GM21529 (cell line): ENCODE measurements at regions not wholly inside any gene's neighbourhood (a gene's known extent, or its start where the extent isn't known, plus 50 kb on each side); places are given as distances from the start of the nearest gene placed in this dataset.
"Not testable (repeated sequence)": the region's sequence is repeated elsewhere in the genome, so short reads cannot be mapped to it uniquely, and the experiment has no call there.

Experiments used
- ATAC-seq: cut with Tn5 transposase; IDR thresholded peaks from one replicate; pipeline ENCODE4 v1.9.1; 2021; ENCODE audit not compliant: unreplicated experiment

- ATAC-seq = no peak
These were observed 569.0 kb upstream of the B3GAT1 start for GRCh38 chr11:134980819-134981710.

DNA sequence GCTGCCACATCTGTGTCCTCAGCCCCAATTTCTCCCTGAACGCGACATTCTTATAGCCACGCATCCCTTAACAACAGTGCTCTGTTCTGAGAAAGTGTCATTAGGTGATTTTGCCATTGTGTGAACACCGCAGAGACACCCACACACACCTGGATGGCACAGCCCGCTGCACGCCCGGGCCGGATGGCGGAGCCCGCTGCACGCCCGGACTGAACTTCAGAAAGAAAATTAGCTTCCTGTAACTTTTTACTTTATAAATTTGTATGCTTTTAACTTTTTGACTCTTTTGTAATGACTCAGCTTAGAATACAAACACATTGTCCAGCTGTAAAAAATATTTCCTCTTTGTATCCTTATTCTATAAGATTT, 567.0 kb upstream of the B3GAT1 start:
- ATAC-seq = not testable (repeated sequence)

GRCh38 chr11:134978388-134979088, 566.5 kb upstream of the B3GAT1 start:
- ATAC-seq = no peak

- no peak for ATAC-seq
These were observed 564.5 kb upstream of the B3GAT1 start for GRCh38 chr11:134976551-134976950.

- no peak for ATAC-seq
These were observed 563.9 kb upstream of the B3GAT1 start for GRCh38 chr11:134975866-134976376.

- ATAC-seq = no peak
These were observed 561.8 kb upstream of the B3GAT1 start for GRCh38 chr11:134973801-134974200.

DNA sequence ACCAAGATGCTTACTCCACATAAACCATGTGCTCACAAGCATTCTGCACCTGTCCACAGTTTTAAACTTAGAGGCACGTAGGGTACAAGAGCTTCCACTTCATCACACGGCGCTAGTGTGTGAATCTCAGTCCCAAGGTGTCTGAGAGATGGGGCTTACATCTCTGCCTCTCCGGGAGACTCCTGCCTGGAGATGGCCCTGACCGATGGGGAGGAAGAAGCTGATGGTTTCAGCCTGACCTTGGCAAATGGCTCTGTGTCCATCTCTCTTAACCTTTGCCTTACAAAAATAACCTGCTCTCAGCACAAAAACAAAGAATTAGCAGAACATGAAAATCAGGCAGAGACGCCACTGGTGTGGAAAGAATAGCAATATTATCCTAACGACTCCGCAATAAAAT, 559.3 kb upstream of the B3GAT1 start:
- ATAC-seq = no peak

GRCh38 chr11:134967746-134968145, 555.7 kb upstream of the B3GAT1 start:
- ATAC-seq = no peak

DNA sequence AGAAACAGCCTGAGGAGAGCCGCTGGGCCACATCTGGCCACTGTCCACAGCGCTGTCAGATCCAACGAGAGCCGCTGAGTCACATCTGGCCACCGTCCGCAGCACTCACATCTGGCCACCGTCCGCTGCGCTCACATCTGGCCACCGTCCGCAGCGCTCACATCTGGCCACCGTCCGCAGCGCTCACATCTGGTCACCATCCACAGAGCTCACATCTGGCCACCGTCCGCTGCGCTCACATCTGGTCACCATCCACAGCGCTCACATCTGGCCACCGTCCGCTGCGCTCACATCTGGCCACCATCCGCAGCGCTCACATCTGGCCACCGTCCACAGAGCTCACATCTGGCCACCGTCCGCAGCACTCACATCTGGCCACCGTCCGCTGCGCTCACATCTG, 549.3 kb upstream of the B3GAT1 start:
- ATAC-seq = not testable (repeated sequence)

- no peak for ATAC-seq
These were observed 546.8 kb upstream of the B3GAT1 start for GRCh38 chr11:134958870-134959269.

GRCh38 chr11:134958336-134958640, 546.2 kb upstream of the B3GAT1 start:
- ATAC-seq = no peak

DNA sequence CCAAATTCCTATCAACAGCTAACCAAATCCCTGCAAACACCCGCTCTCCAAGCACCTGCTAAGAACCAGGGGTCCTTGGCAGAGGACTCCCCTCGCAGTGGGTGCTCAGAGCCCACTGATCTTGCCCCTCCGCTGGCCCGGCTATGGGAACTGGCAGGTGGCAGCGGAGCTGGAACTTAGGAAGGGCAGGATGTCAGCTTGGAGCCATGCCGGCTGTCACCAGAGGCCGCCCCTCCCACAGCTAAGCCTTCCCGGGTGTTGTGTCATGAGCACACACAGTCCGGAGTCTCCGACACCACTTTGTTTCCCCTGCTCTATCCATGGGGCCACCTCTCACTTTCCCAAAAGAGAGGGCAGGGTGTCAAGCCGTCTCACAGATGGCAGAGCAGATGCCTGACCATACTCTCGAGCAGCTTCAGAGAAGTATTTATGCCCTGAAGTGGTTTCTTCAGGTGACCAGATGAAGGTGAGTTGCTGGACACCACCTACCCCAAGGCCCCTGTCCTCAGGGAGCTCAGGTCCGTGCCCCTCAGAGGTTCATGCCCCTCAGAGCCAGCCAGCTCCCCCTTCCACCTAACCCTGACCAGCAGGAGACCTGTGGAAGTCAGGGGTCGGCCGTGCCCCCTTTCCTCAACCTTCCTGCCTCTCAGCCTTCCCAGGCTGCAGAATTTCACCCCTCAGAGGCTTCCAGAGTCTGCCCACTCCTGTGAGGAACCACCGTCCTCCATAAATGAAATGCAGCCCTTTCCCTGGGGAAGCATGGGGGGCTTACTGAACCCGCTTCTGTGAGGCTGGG, 545.7 kb upstream of the B3GAT1 start:
- no peak for ATAC-seq

GRCh38 chr11:134956450-134957210, 544.6 kb upstream of the B3GAT1 start:
- ATAC-seq = no peak

GRCh38 chr11:134955970-134956369, 543.9 kb upstream of the B3GAT1 start:
- not testable (repeated sequence) for ATAC-seq

- ATAC-seq = no peak
These were observed 543.2 kb upstream of the B3GAT1 start for GRCh38 chr11:134955281-134955680.

- ATAC-seq = not testable (repeated sequence)
These were observed 542.4 kb upstream of the B3GAT1 start for GRCh38 chr11:134954456-134954855.

- ATAC-seq = not testable (repeated sequence)
These were observed 541.5 kb upstream of the B3GAT1 start for GRCh38 chr11:134953417-134953970.

DNA sequence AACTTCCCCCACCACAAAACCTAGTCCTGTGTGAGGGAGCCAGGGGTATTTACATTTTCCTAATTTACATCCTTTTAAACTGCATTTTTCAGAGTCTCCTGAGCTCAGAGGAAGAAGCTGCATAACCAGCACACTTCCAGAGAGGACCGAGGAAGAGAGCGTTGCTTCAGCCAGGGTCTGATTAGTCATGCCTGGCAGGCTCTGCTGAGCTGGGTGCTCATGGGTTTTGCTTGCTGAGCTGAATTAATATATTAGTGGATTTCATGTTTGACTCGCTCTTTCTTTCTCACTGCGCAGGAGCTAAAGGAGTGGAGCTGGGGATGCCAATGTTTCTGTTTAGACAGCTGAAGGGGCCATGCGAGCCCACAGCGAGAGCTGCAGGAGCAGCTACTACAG, 539.3 kb upstream of the B3GAT1 start:
- no peak for ATAC-seq

DNA sequence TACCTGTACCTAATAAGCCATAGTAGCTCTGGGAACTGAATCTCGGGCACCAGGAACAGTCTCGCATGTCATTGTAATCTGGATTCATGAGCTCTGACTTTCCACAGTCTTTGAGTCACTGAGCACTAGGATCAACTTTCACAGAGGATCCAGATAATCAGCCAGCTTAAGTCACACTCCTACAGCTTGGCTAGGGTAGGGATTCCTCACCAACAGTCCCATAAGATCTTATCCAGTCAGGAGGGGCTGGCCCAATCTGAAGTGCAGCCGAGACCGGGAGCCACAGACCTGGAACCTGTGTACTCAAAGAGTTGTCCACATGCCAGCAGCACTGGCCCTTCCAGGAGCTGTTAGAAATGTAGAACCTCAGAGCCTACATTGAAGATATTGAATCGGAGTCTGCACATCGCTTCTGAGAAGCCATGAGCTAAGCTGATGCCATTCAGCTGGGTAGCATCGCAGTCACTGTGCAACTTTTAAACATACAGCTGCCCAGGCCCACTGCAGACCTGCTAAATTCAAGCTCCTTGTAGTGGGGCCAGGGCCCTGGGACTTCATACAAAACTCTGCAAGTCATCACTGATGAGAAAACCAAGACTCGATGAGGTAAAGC, 538.8 kb upstream of the B3GAT1 start:
- ATAC-seq = no peak
